Right ventricle myocardium superior (tissue), 1 donor: ENCODE measurements at regions not wholly inside any gene's neighbourhood (a gene's known extent, or its start where the extent isn't known, plus 50 kb on each side); places are given as distances from the start of the nearest gene placed in this dataset.

Experiments used
- ATAC-seq: fragments of 200-7000 bp; cut with Tn5 transposase; one replicate; pipeline ENCODE4 v1.9.1; 2020; ENCODE audit warnings: mild to moderate bottlenecking; ENCODE audit not compliant: poor library complexity
- DNase-seq: peaks from one replicate; pipeline ENCODE4 v3.0.0-alpha.2; 2020
- intact Hi-C: fragments of 100-400 bp; cut with DNase I; formaldehyde crosslinking; loops from one replicate; pipeline ENCODE4 v1.11.2; 2022
- donor health status: DM: no; HTN: yes; CAD: no; lungs with severe emphysema.

DNA sequence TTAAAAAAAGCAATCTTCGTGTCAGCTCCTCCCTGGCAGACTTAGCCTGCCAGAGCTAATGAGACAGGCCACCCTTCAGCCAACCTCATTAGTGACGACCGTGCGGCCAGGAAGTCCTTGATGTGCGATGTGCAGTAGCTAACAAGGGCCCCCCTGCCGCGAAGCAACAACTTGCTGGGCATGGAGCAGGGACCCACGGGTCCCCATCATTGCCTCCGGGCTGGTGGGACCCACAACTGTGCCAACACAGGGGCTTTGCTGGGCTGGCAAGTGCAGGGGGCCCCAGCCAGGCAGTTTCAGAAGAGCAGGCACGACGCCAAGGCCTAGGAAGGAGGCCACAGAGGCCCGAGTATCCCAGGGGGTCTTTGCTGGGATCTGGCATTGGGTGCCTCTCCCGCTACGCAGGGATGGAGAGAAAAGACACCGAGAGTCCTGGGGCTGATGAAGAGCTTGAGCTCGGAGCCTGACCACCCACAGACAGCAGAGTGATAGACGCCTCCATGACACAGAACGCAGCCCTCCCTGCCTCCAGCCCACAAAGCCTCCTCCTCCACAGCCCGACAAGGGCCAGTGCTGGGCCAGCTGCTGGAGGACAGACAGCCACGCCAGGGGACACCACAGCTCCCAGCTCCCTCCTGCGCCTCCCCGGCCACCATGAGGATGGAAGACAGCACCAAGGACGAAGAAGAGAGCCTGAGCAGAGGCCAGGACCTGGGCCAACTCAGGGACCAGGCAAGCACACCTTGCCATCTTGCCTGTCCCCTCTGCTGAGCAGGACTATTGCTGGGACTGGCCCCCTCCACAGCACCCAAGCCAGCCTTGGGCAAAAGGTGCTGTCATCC, 96.6 kb downstream of the YTHDF1 start:
- ATAC-seq, result no peak
- no peak for DNase-seq
- intact Hi-C loops, result no loop called here

DNA sequence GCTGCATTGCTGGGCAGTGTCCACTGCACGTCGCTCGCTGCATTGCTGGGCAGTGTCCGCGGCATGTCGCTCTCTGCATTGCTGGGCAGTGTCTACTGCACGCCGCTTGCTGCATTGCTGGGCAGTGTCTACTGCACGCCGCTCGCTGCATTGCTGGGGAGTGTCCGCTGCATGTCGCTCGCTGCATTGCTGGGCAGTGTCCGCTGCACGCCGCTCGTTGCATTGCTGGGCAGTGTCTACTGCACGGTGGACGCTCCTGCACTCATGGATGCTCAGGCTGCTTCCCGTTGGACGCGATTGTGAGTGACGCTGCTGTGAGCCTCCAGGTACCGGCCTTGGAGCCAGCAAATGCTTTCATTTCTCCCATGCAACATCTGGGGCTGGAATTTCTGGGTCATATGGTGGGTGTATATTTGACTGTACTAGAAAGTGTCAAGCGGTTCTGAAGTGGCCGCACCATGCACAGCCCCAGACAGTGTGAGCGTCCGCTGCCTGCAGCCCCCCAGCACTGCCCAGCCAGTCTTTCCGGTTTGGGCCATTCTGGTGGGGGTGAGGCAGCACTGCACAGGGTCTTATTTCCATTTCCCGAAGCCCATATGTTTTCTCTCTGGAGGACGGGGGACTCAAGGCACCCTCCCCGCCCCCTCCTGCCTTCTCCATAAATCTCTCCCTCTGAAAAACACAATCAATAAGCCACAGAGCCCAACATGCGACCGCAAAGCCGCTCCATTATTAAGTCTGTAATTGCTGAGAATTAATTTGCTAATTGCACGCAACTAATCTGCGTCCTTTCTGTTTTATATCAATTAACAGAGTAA, 97.4 kb downstream of the YTHDF1 start:
- no peak for ATAC-seq
- intact Hi-C loops, result no loop called here
- DNase-seq, result no peak

DNA sequence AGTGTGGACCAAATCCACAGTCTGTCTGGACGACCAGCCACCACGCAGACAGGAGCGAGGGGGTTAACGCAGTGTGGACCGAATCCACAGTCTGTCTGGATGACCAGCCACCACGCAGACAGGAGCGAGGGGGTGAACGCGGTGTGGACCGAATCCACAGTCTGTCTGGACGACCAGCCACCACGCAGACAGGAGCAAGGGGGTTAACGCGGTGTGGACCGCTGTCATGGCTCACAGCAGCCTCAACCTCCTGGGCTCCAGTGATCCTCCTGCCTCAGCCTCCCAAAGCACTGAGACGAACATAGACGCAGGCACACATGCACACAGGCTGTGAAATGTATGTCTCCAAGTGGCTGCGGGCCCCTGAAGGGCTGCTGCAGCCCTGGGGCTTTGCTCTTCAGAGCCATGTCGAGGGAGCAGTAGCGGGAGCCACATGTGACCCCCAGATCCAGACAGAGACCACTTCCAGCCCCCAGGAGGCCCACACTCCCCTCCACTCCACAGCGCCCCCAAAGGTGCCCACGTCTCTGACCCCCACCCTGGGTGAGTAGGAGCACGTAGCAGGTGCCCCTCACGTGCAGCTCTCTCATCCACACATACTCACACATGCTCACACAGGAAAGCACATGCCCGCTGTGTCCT, 98.1 kb downstream of the YTHDF1 start:
- ATAC-seq (no peak), DNase-seq (peak; percentile 28)
- intact Hi-C loops, result no loop called here

DNA sequence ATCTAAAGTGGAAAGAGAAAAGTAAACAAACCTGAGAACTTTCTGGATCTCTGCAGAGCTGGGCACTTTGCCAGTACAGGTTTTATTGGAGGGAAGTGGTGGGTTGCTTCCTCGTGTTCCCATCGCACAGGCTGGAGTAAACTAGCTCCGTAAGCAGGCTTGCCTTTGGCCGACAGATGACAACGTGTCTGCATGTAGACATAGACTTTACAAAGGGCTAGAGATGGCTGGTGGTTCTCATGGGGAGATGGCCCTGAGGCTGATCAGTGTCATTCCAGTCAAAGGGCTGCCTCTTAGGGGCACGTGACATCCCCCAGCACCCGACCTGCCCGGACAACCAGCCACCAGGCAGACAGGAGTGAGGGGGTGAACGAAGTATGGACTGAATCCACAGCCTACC, 98.8 kb downstream of the YTHDF1 start:
- intact Hi-C loops, result no loop called here
- ATAC-seq, result no peak
- no peak for DNase-seq

DNA sequence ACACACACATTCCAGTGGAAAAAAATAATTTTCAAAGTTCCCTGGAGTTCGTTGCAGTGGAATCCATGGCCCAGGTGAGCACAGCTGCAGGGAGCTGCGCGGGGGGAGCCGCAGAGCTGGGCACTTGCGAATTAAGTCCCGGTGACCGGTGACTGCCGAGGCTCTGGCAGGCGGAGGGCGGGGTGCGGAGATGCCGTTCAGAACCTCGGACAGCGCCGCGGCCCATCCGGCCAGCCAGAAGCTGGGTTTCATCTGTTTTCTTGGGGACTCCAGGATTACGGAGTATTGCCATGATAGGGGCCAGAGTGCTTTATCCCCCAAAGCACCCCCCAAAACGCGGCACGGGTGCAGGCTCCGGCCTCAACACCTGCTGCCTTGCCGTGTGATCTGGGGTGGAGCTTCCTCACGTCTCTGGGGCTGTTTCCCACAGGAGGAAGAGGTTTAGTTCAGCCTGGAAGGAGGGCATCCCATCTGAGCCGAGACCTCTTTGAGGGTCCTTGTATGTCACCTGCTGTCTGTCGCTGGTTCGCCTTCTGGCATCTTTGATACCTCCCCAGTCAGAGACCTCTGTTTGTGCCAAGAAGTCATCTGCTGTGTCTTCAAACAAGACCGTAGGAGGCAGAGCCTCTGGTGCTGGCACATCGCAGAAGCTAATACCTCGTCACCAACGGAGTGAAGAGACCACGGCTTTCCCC, 99.4 kb downstream of the YTHDF1 start:
- intact Hi-C loops, result no loop called here
- DNase-seq (peak; percentile 36), ATAC-seq (no peak)

DNA sequence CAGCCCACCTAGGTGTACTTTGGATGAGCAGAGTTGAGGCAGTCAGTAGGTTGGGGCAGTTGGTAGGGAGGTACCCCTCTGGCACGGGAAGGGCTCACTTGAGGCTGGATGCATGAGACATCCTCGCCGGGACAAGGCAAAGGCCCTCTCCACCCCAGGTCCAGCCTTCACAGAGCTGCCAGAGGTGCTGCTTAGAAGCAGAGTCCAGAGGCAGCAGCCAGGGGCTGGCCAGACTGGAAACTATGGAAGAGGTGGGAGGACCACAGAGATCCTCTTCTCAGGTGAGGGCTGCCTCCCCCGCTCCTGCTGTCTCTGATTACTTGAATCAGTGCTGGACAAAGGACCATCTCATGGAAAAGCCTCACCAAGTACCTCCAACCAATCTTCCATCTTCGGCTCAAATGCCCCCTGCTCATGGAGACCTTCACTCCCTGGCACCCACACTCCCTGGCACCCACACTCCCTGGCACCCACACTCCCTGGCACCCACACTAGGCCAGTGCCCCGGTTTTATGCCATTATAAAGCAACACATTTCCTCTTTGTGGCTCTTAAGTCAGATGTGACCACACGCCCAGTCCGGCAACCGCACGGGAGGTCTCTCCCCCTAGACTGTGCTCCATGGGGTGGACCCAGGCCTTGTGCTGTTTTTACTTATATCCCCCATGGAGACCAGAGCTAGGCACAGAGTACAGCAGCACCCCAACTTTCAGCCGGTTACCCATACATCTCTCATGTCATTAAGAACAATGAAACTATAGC, 100.1 kb downstream of the YTHDF1 start:
- intact Hi-C loops, result no loop called here
- DNase-seq, result peak; percentile 15
- ATAC-seq, result no peak

DNA sequence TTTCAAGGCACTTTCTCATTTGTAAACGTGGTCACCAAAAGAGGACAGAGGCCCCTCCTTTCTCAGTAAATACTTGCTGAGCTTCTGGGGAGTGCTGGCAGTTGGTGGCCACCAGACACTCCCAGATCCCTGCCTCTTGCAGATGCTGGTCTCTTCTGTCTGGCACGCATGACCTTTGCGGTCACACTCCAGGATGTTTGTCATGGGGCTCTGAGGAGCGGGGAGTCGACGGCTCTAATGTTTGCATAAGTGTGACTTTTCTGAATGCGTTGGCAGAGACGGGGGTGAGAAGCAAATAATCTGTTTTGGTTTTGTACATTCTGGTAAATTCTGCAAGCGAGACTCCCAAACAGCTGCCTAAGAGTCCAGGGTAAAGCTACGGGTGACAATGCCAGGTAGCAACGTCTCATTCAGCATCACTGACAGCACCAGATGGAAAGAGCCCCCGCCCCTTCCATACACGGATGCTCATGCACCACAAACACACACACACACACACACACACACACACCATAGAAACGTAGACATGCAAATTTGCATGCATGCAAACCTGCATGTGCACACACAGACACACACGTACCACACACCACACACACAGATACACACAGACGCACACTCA, 101.1 kb downstream of the YTHDF1 start:
- ATAC-seq, result no peak
- intact Hi-C loops, result no loop called here
- no peak for DNase-seq

DNA sequence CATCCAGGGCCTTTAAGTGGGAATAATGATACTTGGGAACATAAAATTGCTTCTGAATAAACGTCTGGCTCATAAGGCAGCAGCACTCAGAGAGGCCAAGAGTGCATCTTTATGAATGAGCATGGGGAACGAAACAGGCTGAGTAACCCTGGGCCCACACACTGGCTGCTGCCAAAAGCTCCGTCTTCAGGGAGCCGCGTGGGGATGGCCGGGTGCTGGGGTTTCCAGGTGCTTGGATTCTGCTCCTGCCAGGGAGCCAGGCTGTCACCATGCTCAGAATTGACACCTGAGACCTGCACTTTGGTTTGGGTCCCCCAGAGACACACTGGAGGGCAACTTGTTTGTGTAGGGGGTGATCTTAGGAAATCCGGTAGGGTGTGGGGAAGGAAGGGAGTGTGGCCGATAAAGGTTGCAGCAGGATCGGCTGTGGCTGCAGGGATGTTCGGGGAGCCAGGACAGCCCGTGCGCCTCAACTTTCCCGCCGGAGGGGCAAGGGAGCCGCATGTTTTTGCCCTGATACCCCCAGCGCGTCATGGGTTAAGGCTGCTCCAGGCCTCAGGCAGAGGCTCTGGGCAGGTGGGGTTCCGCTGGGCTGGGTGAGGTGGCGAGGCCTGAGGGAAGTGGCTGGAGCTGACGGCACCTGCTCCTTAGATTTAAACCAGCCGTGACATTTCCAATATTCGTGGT, 101.8 kb downstream of the YTHDF1 start:
- intact Hi-C loops, result no loop called here
- peak; percentile 16 for DNase-seq
- no peak for ATAC-seq

DNA sequence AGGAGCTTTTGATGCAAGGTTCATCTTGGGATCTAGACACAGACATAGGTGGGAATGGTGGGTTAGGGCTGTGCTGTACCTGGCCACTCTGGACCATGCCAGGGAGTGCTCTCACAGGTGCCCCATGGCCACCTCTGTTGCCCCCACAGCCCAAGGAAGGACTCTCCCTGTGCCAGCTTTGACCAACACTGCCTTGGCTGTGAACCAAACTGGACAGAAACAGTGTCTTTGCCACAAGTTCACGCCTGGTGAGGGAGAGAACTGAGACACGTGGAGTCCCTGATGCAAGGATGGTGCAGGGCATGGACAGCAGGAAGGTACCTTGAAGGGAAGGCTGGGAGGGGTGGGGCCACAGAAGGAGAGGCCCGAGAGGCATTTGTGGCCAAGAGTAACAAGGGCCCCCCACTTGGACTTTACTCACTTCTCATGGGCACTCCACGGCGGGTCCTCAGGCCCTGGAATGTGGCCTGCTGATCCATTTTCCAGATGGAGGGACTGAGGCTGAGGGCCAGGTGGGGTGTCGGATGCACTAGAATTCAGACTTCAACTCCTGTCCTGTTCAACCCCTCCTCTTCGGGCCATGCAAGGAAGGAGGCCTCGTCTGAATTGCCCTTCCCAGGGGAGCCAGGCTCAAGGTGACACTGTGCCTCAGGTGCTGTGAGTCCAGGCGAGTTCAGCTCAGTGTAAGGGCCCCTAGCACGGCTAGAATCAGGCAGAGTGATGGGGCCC, 103.3 kb downstream of the YTHDF1 start:
- peak; percentile 13 for DNase-seq
- ATAC-seq, result no peak

DNA sequence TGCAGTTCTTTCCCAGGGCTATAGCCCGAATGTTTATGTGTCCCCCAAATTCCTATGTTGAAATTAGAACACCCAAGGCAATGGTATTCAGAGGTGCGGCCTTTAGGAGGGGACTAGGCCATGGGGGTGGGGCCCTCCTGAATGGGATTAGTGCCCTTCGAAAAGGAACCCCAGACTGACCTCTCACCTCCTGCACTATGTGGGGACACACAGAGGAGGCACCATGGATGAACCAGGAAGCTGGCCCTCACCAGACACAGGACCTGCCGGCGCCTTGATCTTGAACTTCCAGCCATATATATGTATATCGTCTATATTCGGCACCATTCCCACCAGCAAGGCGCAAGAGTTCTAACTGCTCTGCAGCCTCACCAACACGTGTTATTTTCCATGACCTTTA, 101.5 kb upstream of the BHLHE23 start:
- DNase-seq, result no peak
- no peak for ATAC-seq
- intact Hi-C loops, result no loop called here

More for the DNA sequence above, 103.3 kb downstream of the YTHDF1 start:
- intact Hi-C loops, result no loop called here

DNA sequence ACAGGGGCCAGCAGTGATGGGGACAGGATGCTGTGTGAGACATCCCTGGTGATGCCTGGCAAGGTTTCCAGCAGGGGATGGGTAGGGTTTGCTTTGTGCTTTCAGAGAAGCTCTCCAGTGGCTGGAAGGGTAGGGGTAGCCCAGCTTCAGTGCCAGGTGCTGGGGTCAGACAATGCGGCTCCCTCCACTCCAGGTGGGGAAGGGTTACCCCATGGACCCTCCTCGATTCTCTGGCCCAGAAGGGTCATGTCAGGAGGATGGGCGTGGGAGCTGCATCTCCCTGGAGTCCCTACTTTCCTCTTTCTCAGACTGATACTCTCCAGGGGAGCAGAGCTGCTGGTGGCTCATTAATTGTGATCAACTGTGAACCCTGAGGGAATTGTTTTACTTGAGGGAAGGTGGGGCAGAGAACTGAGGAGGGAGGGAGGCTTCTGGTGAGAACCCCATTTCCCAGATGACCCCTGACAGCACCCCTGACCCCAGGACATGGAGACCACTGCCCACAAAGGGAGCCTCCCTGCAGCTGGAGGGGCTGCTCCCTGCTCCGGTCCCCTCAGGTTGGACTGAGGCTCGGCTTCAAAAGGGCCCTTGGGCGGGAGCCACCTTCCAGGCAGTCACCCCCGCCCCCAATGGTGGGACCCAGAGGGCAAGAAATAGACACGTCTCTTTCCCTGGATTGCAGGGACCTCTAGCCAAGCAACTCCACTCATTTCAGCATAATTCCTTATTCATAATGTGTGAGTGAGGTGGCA, 100.9 kb upstream of the BHLHE23 start:
- intact Hi-C loops, result no loop called here
- ATAC-seq (no peak), DNase-seq (no peak)

DNA sequence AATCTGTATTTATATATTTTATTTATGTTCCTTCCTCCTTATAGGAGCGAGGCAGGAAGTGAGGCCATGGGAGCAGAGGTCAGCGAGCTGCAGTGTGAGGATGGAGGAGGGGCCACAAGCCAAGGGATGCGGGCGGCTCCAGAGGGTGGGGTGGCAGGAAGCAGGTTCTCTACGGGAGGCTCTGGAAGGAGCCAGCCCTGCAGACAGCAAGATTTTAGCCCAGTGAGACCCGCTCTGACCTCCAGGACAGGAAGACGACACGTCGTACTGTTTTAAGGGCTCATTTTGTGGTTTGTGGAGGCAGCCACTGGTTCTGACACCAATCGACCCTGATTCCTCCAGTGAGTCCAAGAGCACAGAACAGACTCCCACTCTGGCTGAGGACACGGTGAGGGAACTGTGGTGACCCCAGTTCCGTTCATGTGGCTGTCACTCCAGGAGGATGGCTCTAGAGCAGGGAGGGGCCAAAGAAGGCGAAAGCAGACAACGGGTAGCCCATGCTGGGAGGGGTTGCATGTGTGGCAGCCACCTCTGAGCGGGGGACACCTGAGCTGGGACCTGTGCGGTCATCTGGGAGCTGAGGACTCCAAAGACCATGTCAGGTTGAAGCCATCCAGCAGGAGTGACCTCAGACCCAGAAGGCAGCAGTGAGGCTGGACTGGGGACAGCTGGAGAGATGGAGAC, 100.1 kb upstream of the BHLHE23 start:
- intact Hi-C loops, result no loop called here
- DNase-seq (no peak), ATAC-seq (no peak)

DNA sequence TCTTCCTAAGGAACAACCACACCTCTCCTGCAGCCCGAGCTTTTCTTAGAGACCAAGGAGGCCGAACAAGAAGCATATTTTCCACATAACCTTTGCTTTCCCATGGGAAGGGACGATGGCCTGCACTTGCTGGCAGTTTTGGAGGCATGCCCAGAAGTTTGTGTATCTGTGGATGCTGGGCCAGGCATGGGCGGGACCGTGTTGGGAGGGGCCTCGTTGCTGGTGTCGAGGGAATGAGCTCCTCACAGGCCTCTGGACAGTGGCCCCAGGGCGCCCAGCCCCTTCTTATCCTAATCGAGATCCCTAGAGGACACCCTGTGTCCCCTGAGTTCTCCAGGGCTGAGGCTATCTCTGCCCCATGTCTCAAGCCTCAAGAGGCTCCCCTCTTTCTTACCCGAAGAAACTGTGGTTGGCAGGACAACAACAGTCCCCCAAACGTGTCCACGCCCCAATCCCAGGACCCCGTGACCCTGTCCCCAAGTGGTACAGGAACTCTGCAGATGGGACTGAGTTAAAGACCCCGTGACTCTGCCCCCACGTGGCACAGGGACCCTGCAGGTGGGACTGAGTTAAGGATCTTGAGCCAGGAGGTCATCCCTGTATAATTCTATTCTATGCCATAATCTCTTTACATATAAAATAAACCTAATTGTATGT, 99.5 kb upstream of the BHLHE23 start:
- DNase-seq, result peak; percentile 63
- no peak for ATAC-seq
- intact Hi-C loops, result no loop called here

DNA sequence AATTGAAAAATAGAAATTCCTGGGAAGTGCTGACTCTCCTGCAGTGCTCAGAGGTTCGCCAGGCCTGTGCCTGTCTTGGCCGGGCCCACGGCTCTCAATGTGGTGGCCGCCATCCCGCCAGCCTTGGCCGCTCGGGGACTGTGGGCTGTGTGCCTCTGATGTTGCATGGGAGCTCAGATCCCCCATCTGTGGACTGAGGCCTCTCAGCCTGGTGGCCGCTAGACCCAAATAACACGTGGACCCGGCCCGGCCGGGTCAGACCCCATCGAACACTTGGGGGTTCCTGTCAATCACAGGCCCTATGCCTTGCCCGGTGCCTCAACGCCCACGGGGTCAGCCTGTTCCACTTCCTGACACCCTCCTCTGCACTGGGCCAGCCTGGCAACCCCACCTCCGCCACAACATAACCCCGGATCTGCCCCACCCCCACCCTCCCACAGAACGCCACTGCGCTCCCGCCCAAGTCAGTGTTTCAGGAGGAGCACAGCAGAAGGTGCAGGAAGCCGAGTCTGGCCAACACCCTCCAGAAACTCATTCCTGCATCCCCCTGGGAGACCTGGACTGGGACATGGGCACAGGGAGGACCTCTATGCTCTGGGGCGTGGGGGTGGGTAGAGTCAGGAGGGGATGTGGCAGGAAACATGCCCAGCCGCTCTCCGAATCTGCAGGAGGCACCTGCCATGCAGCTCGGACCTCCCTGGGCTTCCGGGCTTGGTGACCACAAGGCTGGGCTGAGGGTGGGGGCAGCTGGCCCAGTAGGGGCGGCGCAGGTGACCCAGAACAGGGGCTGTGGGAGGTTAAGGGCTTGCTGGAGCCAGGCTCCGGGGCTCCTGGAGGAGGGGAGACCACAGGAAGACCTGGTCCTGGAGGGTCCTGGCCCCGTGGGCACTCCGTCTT, 98.7 kb upstream of the BHLHE23 start:
- intact Hi-C loops, result no loop called here
- DNase-seq (peak; percentile 19), ATAC-seq (no peak)
